Testis (tissue), 2 donors: ENCODE measurements at regions not wholly inside any gene's neighbourhood (a gene's known extent, or its start where the extent isn't known, plus 50 kb on each side); places are given as distances from the start of the nearest gene placed in this dataset.

Source experiments
- CTCF ChIP-seq, 3 experiments: fragments of 450-650 bp in 2 of 3; fragments of 200-600 bp in 1 of 3; sonication (generic) in 1 of 3; IDR thresholded peaks; one replicate each; pipeline ENCODE4 v1.5.1; 2016 to 2019; ENCODE audit warnings: antibody characterized with exemption in 3 of 3, mild to moderate bottlenecking in 2 of 3, moderate library complexity in 1 of 3
- POLR2A ChIP-seq: fragments of 450-650 bp; IDR thresholded peaks from one replicate; pipeline ENCODE4 v1.6.1; 2017; ENCODE audit warnings: antibody characterized with exemption, mild to moderate bottlenecking, moderate library complexity

GRCh38 chr15:38872732-38873131 is 308.1 kb upstream of the RASGRP1 start:
- TF ChIP-seq CTCF (IDR thresholded peaks at IDR 0.05) (no peak), POLR2A (no peak)
